BLaER1 treated with 17β-estradiol and CSF1 and Interleukin-3, amounts not matched to agents 10 nM and 100 nM (cell line): ENCODE measurements at regions not wholly inside any gene's neighbourhood (a gene's known extent, or its start where the extent isn't known, plus 50 kb on each side); places are given as distances from the start of the nearest gene placed in this dataset.

Experiments
- H3K27ac ChIP-seq, 11 experiments: shearing (Covaris generic); formaldehyde crosslinking; 2 replicates each; pipeline ENCODE4 v1.8.1; 2022
- H3K27me3 ChIP-seq, 11 experiments: shearing (Covaris generic); formaldehyde crosslinking; 2 replicates each; pipeline ENCODE4 v1.8.1; 2022
- H3K36me3 ChIP-seq, 11 experiments: shearing (Covaris generic); formaldehyde crosslinking; 2 replicates each; pipeline ENCODE4 v1.8.1; 2022
- H3K4me1 ChIP-seq, 10 experiments: shearing (Covaris generic); formaldehyde crosslinking; 2 replicates each; pipeline ENCODE4 v1.8.1; 2022
- H3K4me2 ChIP-seq, 11 experiments: shearing (Covaris generic); formaldehyde crosslinking; 2 replicates each; pipeline ENCODE4 v1.8.1; 2022
- H3K4me3 ChIP-seq, 10 experiments: shearing (Covaris generic); formaldehyde crosslinking; 2 replicates each; pipeline ENCODE4 v1.8.1; 2022
- H3K9ac ChIP-seq, 11 experiments: shearing (Covaris generic); formaldehyde crosslinking; 2 replicates each; pipeline ENCODE4 v1.8.1; 2022
- H3K9me3 ChIP-seq, 11 experiments: shearing (Covaris generic); formaldehyde crosslinking; replicated peaks in 1 of 11; 2 replicates each; pipeline ENCODE4 v1.8.1; 2022
- H4K20me1 ChIP-seq, 11 experiments: shearing (Covaris generic); formaldehyde crosslinking; 2 replicates each; pipeline ENCODE4 v1.8.1; 2022
- Cebpa-rat ChIP-seq, 11 experiments: shearing (Covaris generic); IDR thresholded peaks; 2 replicates each; pipeline ENCODE4 v1.8.1; 2022

DNA sequence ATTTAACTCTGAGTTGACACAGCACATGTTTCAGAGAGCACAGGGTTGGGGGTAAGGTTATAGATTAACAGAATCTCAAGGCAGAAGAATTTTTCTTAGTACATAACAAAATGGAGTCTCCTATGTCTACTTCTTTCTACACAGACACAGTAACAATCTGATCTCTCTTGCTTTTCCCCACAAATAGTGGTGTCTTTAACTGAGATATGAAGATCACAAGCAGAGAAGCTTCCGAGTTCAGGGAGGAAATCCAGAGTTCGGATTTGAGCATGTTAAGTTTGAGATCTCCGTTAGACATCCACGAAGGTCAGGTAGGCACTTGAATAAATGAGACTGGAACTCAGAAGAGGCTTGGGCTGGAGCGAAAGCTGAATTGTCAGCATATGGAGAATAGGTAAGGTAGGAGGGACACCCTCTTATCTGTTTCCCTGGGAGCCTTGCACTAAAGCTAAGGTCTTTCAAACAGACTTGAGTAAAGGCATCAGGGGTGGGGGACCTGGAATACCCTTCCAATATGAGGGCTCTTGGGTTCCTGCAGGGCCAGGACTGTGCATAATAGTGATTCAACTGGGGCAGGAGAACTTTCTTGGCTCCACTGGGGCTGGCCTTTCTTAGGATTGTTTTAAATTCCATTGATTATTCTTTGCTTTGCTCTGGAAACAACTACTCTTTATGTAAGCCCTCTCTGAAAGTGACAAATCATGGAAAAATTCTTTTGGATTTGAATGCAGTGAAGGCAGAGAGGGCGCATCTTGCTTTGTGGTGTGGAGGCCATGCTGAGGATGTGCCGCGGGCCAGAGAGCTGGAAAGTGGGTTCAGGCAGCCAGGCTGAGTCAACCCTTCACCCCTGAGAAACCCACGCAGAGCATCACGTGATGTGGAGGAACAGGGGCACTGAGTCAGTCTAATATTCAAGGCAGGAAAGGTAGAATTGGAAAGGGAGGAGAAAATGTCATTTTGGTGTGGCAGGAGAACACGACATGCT lies 62.7 kb upstream of the AMPD3 start:
- H3K27me3 ChIP-seq: no peaks in the 10 kb centered on the region
- H3K27ac ChIP-seq: no peak overlapping the region
- no peak for TF ChIP-seq Cebpa-rat (IDR thresholded peaks at IDR 0.05)
- H3K36me3 ChIP-seq: no peaks in the 10 kb centered on the region
- no peaks in the 10 kb centered on the region for H3K9me3 ChIP-seq
- no peak overlapping the region for H3K4me3 ChIP-seq
- no peaks in the 10 kb centered on the region for H4K20me1 ChIP-seq
- peaks cover 0 to 61% (median 3%) of the 10 kb centered on the region in 10 experiments; a peak in 9 of 20 replicates for H3K4me1 ChIP-seq
- H3K4me2 ChIP-seq: peak overlapping the region in 4 of 11 experiments; percentile 7 to 70 (median 64); a peak in 7 of 22 replicates
- no peak overlapping the region for H3K9ac ChIP-seq

DNA sequence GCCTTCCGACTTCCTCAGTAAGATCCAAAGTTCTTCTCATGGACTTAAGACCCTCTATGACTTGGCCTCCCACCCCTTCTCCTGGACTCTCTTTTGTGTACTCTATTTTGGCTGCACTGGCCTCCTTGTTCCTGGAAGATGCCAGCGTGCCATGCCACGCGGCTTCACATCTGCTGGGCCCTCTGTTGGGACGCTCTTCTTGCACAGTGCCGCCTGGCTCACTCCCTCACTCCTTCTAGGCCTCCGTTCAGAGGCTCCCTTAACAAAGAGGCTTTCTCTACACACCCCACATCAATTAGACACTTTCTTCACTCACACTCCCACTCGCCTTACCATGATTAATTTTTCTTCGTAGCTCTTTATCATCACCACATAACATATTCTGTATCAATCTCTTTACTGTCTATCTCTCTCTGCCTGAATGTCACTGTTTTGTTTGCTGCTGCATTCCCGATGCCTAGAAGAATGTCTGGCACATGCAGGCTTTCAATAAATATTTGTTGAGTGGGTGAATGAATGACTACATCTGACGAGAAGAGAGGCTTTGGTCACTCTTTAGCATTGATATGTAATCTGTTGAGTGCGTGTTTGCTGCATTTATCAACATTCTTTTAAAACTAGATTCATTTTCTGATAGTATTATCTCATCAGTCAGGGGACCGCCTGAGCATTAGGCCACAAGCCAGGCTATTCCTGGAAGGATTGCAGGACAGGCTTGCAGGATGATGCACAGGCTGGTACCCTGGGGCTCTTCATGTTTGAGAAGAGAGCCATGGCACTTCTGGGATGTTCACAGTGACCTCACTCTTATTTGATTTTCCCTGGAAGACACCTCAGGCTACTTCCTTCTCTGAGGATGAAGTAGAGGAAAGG lies 60.6 kb upstream of the AMPD3 start:
- H3K4me2 ChIP-seq: peak overlapping the region in 3 of 11 experiments; percentile 60 to 70 (median 68); a peak in 6 of 22 replicates
- peaks cover 11 to 82% (median 14%) of the 10 kb centered on the region in 10 experiments; a peak in 17 of 20 replicates for H3K4me1 ChIP-seq
- H3K27ac ChIP-seq: no peak overlapping the region
- no peak for TF ChIP-seq Cebpa-rat (IDR thresholded peaks at IDR 0.05)
- no peak overlapping the region for H3K9ac ChIP-seq
- no peaks in the 10 kb centered on the region for H3K36me3 ChIP-seq
- H3K9me3 ChIP-seq: no peaks in the 10 kb centered on the region
- H4K20me1 ChIP-seq: no peaks in the 10 kb centered on the region
- no peaks in the 10 kb centered on the region for H3K27me3 ChIP-seq
- no peak overlapping the region for H3K4me3 ChIP-seq

DNA sequence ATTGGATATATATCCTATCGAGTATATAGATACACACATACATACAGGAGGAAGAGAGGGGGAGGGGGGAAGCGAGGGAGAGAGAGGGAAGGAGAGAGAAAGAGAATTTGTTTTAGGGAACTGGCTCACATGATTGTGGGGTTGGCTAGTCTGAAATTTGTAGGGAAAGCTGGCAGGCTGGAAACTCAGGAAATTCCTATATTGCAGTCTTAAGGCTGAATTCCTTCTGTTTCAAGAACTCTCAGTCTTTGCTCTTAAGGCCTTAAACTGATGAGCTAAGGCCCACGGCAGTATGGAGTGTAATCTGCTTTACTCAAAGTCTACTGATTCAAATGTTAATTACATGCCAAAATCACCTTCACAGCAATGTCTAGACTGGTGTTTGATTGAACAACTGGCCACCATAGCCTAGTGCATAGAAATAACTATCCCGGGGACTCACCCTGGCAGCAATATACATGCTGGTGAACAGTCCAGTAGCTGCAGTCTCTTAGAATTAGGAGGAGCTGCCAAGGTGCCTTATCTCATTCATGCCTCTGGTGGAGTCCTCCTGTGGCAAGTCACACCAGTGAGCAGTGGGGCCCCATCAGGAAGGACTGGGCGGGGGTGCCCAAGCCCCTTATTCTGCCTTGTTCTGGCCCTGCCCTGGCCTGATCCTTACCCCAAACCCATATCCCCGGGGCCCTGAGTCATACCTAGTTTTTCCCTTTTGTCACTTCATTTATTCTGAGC lies 59.7 kb upstream of the AMPD3 start:
- no peaks in the 10 kb centered on the region; a peak in 1 of 22 replicates for H3K9me3 ChIP-seq
- peak overlapping the region in 2 of 11 experiments; percentile 36 to 38; a peak in 2 of 22 replicates for H3K27ac ChIP-seq
- no peaks in the 10 kb centered on the region for H4K20me1 ChIP-seq
- peaks cover 13 to 90% (median 17%) of the 10 kb centered on the region in 10 experiments; a peak in 19 of 20 replicates for H3K4me1 ChIP-seq
- H3K4me2 ChIP-seq: peak overlapping the region in 3 of 11 experiments; percentile 40 to 93 (median 68); a peak in 6 of 22 replicates
- no peak overlapping the region; a peak in 1 of 22 replicates for H3K9ac ChIP-seq
- H3K36me3 ChIP-seq: no peaks in the 10 kb centered on the region
- no peaks in the 10 kb centered on the region for H3K27me3 ChIP-seq
- no peak overlapping the region for H3K4me3 ChIP-seq
- TF ChIP-seq Cebpa-rat (IDR thresholded peaks at IDR 0.05): no peak

DNA sequence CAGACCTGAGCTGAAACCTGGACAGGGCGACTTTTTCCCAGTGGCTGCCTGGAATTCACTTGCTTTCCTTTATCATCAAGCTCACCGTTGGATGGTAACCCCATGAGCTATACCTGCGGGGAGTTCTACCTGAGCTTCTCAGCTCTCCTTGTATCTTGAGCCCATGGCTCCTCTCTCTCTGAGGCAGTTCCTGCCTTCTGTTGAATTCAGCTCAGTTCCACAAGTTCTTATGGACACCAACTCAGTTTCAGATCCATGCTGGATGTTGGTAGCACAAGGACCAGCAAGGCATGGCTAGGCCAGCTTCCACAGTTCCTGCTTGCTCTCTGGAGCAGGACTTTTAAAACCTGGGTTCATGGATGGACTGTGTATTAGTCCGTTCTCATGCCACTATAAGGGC lies 58.3 kb upstream of the AMPD3 start:
- TF ChIP-seq Cebpa-rat (IDR thresholded peaks at IDR 0.05): no peak
- no peaks in the 10 kb centered on the region for H4K20me1 ChIP-seq

DNA sequence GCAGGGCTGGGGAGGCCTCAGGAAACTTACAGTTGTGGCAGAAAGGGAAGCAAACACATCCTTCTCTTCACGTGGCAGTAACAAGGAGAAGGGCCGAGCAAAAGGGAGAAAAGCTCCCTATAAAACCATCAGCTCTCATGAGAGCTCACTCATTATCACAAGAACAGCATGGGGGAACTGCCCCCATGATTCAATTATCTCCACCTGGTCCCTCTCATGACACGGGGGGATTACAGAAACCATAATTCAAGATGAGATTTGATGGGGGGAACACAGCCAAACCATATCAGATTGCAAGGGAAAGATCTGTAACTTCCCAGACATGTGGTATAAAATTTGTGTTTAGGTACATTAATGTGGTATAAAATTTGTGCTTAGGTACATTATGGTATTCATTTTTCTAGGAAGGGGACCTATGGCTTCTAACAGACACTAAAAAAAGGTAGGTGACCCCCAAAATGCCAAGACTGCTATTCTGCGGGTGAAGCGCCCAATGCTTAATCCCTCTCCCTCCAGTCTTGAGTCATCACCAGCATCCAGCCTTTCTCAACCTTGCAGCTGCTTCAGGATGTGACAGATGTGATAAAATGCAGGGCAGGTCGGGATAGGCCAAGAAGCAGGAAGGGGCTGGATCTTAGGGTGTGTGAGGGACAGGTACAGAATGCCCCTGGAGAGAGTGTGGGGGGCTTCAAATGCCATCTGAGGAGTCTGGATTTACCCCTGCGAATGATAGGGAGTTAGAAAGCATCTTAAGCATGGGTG lies 57.7 kb upstream of the AMPD3 start:
- H3K36me3 ChIP-seq: no peaks in the 10 kb centered on the region

More for the DNA sequence above, 58.3 kb upstream of the AMPD3 start:
- no peak overlapping the region for H3K27ac ChIP-seq
- H3K27me3 ChIP-seq: no peaks in the 10 kb centered on the region
- H3K4me1 ChIP-seq: peaks cover 27 to 96% (median 31%) of the 10 kb centered on the region in 10 experiments
- no peak overlapping the region for H3K4me3 ChIP-seq
- no peaks in the 10 kb centered on the region; a peak in 1 of 22 replicates for H3K9me3 ChIP-seq
- no peak overlapping the region for H3K9ac ChIP-seq
- peak overlapping the region in 3 of 11 experiments; percentile 68 to 93 (median 75); a peak in 6 of 22 replicates for H3K4me2 ChIP-seq
- H3K36me3 ChIP-seq: no peaks in the 10 kb centered on the region

DNA sequence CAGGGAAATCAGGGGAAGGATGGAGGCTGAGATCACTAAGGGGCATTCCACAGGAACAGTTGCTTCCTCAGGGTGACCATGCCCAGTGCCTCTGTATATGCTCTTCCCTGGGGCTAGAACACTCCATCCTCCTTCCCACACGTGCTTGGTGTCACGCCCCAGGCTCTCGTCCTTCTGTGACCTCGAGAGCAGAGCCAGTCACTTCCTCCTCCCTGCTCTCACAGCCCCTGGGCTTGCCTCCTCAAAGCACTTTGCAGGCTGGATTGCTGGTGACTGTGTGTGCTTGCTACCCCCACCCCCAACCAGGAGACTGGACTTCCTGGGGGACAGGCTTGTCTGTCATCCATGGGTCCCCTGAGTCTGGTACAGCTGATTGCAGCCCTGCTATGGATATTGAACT lies 56.5 kb upstream of the AMPD3 start:
- Histone ChIP-seq H3K36me3 (no peaks in the 10 kb centered on the region), H4K20me1 (no peaks in the 10 kb centered on the region), H3K27me3 (no peaks in the 10 kb centered on the region), H3K27ac (peak overlapping the region in 3 of 11 experiments; percentile 7 to 22 (median 11); a peak in 2 of 22 replicates), H3K9ac (no peak overlapping the region), H3K4me1 (peaks cover 31 to 100% (median 37%) of the 10 kb centered on the region in 10 experiments), H3K4me3 (no peak overlapping the region), H3K9me3 (no peaks in the 10 kb centered on the region; a peak in 1 of 22 replicates), H3K4me2 (peak overlapping the region; percentile 17 to 93 (median 43); a peak in 18 of 22 replicates)
- no peak for TF ChIP-seq Cebpa-rat (IDR thresholded peaks at IDR 0.05)

More for the DNA sequence above, 57.7 kb upstream of the AMPD3 start:
- no peaks in the 10 kb centered on the region for H3K27me3 ChIP-seq
- no peak for TF ChIP-seq Cebpa-rat (IDR thresholded peaks at IDR 0.05)
- H3K9ac ChIP-seq: no peak overlapping the region
- no peaks in the 10 kb centered on the region; a peak in 1 of 22 replicates for H3K9me3 ChIP-seq
- H3K27ac ChIP-seq: peak overlapping the region in 2 of 11 experiments; percentile 11 to 22; a peak in 1 of 22 replicates
- H3K4me3 ChIP-seq: no peak overlapping the region
- H3K4me2 ChIP-seq: peak overlapping the region in 4 of 11 experiments; percentile 55 to 93 (median 72); a peak in 7 of 22 replicates
- H4K20me1 ChIP-seq: no peaks in the 10 kb centered on the region
- H3K4me1 ChIP-seq: peaks cover 31 to 100% (median 37%) of the 10 kb centered on the region in 10 experiments

DNA sequence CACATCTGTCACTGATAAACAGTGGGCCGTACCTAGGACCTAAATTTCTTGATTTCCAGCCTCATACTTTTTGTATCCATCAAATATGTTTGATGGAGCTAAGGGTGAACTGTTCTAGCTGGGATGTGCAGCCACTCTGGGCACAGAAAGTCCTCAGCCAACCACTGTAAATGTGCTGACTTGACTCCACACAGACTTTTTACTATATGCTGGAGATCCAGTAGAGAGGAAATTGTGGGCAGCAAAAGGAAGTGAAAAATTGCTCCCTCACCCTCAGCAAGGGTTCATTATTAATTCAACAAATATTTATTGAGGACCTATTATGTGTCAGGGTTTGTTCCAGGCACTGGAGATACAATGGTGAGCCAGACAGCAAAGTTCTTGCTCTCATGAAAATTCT lies 54.2 kb upstream of the AMPD3 start:
- Histone ChIP-seq H3K4me1 (peaks cover 31 to 83% (median 37%) of the 10 kb centered on the region in 10 experiments), H3K27ac (peak overlapping the region in 10 of 11 experiments; percentile 10 to 79 (median 58); a peak in 16 of 22 replicates), H3K9ac (peak overlapping the region in 6 of 11 experiments; percentile 7 to 57 (median 38); a peak in 6 of 22 replicates), H3K4me3 (no peak overlapping the region; a peak in 1 of 20 replicates), H3K9me3 (no peaks in the 10 kb centered on the region; a peak in 1 of 22 replicates), H3K4me2 (peak overlapping the region; percentile 37 to 91 (median 74)), H4K20me1 (no peaks in the 10 kb centered on the region), H3K36me3 (no peaks in the 10 kb centered on the region), H3K27me3 (no peaks in the 10 kb centered on the region)
- TF ChIP-seq Cebpa-rat (IDR thresholded peaks at IDR 0.05): no peak
